Right renal cortex interstitium (tissue), 3 donors: ENCODE measurements at regions not wholly inside any gene's neighbourhood (a gene's known extent, or its start where the extent isn't known, plus 50 kb on each side); places are given as distances from the start of the nearest gene placed in this dataset.

Experiments used
- DNase-seq, 3 donors: peaks; one replicate each; pipeline ENCODE4 v3.0.0-alpha.2; 2013; ENCODE audit warnings: low read depth in 3 of 3, low spot score in 2 of 3

DNA sequence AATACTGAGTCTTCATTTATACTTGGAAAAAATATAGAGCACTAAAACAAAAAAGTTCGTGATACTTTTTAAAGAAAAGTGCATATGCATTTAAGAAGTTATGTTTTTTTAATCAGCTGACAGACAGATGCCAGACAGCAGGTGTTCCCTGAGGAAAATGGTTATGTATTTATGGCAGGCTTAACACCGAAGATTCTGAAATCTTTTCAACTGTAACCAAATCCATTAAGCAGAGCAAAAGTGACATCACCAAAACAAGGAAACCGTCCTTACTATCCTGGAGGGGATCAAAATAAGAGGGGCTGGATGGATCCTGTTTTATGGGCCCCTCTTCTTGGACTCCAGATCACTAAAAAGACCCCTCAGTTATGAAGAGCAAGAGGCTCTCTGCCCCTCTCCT, 404.9 kb upstream of the ADAMTS16 start:
- no peak for DNase-seq

GRCh38 chr5:4737868-4738267, 402.3 kb upstream of the ADAMTS16 start:
- no peak for DNase-seq

GRCh38 chr5:4738298-4738697, 401.8 kb upstream of the ADAMTS16 start:
- no peak for DNase-seq

GRCh38 chr5:4740156-4740555, 400.0 kb upstream of the ADAMTS16 start:
- no peak for DNase-seq

DNA sequence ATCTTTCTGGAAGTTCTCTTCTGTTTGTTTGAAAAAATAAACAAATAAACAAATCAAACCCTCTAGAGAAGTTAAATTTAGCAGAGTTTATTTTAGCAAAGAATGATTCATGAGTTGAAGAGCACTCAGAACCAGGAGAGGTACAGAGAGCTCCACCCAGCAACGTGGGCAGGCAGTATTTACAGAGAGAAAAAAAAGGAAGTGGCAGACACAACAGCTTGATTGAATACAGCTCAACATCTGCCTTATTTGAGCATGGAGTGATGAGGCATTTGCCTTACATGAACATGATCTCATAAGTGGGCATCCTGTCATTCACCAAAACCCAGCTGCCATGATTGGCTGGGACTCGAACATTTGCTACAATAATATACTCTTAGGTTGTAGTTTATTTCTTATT, 381.6 kb upstream of the ADAMTS16 start:
- no peak for DNase-seq

- no peak for DNase-seq
Observed at GRCh38 chr5:4758996-4759395, 381.1 kb upstream of the ADAMTS16 start.

DNA sequence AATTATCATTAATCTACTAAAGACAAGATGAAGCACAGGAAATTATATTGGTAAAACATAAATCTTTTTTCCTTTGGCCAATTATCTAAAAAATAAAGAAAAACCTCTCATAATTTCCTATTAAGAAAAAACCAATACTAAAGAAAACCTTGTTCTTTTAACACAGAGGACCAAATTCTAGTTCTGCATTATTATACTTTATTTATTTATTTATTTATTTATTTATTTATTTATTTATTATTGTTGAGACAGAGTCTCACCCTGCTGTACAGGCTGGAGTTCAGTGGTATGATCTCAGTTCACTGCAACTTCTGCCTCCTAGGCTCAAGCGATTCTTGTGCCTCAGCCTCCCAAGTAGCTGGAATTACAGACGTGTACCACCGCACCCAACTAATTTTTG, 377.8 kb upstream of the ADAMTS16 start:
- no peak for DNase-seq

GRCh38 chr5:4765411-4765810, 374.7 kb upstream of the ADAMTS16 start:
- DNase-seq = no peak

DNA sequence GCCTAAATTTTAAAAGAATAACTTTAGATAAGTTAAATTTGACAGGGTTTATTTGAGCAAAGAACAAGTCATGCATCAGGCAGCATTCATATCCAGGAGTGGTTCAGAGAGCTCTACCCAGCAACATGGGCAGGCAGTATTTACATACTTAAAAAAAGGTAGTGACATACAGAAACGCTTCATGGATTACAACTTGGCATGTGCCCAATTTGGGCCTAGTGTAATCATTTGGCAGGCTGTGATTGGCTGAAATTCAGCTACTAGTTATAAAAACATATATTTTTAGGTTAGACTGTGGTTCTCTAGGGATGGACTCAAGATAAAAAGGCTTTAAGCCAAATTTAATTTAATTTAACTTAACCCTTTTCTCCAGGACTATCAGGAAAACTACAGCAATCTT, 374.0 kb upstream of the ADAMTS16 start:
- no peak for DNase-seq

- no peak for DNase-seq
Observed at GRCh38 chr5:4772591-4772990, 367.5 kb upstream of the ADAMTS16 start.

DNA sequence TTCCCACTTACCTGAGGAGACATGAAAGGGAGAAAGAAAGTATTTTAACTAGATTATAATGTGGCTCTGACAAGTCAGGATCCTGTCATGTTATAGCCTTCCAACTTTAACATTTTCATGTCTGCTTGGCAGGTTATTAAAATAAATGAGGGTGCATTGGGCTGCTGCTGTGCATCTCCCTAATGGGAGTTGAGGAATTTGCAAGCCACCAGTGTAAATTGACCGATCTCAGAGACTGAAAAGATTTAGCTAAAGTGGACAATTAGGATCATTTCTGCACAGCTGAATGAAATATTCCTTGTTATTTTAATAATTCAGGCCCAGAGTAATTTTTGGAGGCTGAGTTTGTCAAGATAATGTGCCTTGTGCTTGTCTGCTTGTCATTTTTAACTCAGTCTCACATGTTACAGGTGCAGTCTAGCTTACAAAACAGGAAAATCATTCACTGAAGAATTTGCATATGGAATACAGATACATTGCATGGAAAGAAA, 366.3 kb upstream of the ADAMTS16 start:
- no peak for DNase-seq

GRCh38 chr5:4777435-4777834, 362.7 kb upstream of the ADAMTS16 start:
- DNase-seq = no peak

DNA sequence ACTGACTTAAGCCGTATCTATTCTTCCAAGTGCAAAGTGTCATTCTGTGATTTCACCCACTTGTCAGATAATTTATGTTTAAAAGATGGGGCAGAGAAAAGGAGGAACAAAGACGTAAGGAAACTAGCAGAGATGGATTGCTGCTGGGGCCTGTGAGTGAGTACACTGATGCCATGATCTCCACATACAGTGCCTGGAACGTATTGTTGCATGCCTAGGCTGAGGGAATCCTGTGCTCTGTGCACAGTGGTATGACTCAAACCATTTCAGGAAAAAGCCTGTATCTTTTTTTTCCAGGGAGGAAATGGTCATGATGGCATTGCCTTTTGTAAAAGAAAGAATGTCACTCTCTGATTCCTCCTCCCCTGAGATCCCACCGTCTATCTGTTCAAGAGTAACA, 359.5 kb upstream of the ADAMTS16 start:
- no peak for DNase-seq

GRCh38 chr5:4781299-4781698, 358.8 kb upstream of the ADAMTS16 start:
- no peak for DNase-seq

DNA sequence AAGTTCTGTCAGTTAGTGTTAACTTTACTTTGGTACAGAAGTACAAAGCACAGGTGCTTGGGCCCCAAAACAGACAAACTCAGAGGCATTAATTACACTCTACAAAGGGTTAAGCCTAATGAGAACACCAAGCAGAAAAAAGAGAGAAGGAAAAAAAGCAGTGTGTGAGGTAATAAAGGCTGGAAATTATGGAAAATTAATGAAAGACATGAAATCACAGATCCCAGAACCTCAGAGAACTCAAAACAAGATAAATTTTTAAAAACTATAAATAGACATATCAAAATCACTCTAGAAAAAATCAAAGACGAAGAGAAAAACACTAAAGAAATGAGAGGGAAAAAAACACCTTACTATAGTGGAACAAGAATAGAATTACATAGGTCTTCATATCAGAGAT, 354.2 kb upstream of the ADAMTS16 start:
- DNase-seq = no peak

GRCh38 chr5:4797445-4797844, 342.7 kb upstream of the ADAMTS16 start:
- DNase-seq = no peak

DNA sequence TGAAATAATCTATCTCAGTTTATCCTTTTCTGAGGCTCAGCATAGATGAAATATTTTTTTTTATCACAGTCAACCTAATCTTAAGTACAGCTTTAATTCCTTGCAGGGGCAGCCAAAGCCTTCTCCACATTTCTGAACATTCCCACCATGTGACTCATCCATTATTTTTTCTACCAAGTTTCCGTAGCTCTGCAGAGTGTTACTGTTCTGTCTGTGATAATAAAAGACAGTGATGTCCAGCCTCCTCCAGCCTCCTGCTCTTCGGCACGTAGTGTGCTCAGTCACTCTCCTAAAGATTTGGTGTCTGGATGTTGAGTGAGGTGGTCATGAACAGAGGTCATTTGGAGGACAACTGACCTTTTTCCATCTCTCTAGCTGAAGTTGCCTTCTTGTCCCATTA, 338.1 kb upstream of the ADAMTS16 start:
- no peak for DNase-seq

DNA sequence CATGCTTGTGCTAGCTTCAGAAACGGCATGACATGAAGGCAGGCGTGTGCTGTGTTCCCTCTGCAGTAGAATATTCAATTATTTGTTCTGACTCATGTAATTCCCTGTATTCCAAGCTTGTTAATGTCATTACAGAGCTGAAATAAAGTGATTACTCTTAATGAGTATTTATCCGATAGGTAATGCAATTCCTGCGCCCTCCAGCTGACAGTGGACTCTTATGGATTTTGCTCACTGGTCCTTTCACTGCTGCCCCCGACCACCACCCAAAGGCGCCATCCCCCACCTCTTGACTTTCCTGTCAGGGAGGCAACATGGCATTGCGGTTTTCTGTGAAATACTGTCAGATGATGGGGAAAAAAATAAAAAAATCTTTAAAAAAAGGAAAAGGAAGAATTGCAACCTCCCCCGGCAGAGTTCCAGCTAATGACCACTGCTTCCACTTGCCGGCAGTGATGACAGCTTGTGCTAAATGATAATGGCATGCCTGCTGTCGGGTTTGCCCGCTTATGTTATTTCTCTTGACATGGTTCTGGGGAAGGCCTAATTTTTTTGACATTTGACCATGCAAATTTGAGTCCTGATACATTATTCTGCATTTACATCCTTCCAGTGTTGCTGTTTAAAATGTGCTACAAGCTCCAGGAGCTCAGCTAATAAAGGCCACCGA, 335.3 kb upstream of the ADAMTS16 start:
- no peak for DNase-seq

DNA sequence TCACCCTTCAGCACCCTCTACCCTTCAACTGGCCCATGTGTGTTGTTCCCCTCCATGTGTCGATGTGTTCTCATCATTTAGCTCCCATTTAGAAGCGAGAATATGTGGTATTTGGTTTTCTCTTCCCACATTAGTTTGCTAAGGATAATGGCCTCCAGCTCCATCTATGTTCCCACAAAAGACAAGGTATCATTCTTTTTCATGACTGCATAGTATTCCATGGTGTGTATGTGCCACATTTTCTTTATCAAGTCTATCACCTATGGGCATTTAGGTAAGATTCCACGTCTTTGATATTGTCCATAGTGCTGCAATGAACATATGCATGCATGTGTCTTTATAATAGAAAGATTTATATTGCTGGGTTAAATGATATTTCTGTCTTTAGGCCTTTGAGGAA, 325.1 kb upstream of the ADAMTS16 start:
- DNase-seq = no peak

GRCh38 chr5:4817767-4818166, 322.4 kb upstream of the ADAMTS16 start:
- DNase-seq = peak in 2 of 3 donors; percentile 39 to 49

- DNase-seq = no peak
Observed at GRCh38 chr5:4831325-4831724, 308.8 kb upstream of the ADAMTS16 start.

GRCh38 chr5:4832471-4832870, 307.7 kb upstream of the ADAMTS16 start:
- no peak for DNase-seq

DNA sequence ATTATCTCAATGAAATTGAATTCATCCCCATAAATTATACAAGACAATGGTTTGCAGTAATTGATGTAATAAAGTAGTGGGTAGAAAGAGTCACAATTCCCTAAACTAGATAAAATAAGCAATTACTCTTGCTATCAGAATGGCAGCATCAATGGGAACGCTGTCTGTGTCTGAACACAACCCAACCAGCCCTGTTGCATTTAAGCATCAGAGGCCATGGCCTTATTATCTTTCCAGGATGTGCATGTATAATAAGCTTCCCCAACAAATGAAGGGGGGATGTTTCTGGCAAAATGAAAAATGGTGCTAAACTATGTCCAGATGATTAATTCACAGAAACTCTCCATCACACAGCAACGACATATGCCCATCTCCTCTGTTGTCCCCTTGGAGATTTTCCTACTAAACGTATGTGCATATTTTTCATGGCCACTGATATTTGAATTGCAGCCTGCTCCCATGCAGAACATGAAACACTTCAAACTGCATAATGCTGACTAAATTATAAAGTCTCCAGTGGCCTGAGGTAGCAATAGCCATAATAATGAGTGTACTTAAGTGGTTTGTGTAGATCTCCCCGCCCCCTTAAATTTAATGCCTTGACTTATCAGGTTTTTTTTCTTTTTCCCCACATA, 306.9 kb upstream of the ADAMTS16 start:
- DNase-seq = no peak
